HG02678 (cell line): ENCODE measurements at regions not wholly inside any gene's neighbourhood (a gene's known extent, or its start where the extent isn't known, plus 50 kb on each side); places are given as distances from the start of the nearest gene placed in this dataset.

Experiments used
- ATAC-seq: cut with Tn5 transposase; IDR thresholded peaks from one replicate; pipeline ENCODE4 v1.9.1; 2021; ENCODE audit warnings: mild to moderate bottlenecking, moderate library complexity; ENCODE audit not compliant: unreplicated experiment

DNA sequence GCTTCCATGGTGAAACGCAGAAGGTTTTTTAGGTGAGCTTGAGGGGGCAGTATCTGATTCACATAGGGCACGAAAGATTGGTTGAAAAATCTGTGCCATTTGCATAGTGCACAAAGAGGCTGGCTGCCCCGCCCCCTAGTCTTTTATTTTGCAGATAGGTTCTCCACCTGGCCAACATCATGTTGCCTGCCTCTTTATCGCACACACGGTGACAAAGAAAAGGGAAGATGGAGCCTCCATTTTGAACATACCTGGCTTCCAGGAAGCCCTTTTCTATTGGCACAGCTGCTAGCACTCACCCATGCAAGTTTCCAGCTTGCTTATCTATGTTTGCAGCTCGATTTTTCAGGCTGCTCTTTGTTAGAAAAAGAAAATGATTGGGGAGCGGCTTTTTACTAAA, 316.2 kb upstream of the KLHL1 start:
- no peak for ATAC-seq

DNA sequence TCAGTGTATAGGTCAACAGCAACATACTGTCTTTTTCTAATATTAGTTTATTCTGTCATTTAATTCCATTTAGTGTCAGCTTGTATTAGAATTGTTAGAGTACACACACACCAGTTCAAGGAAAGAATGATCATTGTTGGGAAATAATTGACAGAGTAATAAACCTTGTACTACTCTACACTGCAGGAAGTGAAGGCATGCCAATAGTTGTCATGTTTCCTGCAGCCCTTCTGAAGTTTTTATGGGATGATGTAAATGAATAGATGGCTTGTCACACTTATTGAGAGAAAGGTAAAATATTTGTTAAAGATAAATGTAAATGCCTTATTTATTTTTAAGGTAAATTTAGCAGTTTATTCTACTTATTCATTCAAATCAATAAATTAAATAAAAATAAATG, 306.9 kb upstream of the KLHL1 start:
- ATAC-seq, result no peak

- ATAC-seq, result no peak
These were observed 300.6 kb upstream of the KLHL1 start for GRCh38 chr13:70408865-70409264.

DNA sequence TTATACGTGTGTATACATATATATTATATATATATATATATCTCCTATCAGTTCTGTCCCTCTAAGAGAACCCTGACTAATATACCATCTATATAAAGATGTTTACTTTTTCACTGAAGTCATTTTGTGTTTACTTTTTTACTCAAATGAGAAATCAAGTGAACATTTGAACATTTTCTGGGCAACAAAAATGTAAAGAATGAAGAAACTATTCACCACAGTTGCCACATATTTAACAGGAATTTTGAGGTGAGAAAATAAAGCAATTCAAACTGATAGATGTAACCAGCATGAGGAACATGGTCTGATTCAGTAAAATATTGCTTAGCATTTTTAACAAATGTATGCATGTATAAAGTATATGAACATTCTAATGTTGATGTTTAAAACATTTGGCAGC, 299.2 kb upstream of the KLHL1 start:
- no peak for ATAC-seq

- no peak for ATAC-seq
These were observed 297.0 kb upstream of the KLHL1 start for GRCh38 chr13:70405266-70405665.

DNA sequence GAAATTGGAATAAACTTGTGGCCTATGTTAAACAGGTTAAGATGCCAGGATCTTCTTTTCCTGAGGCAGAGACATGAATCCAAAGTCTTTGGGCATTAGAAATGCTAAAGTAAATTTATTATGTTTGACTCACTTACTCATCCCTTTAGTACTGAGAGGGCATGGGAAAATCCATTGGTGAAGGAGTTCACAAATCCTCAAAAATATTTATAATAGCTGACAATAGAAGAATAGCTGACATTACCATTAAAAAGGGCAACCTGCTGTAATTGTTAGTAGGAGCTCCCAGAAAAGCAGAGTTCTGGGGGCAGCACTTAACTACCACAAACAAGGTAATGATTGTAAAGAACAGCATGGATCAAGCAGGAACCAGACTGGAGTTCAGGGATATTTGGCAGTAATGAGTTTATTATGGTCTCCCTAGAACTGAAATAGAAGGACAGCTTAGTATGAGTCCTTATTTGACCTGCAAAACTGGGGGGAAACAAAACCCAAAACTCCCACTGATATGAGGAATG, 285.8 kb upstream of the KLHL1 start:
- ATAC-seq, result no peak

GRCh38 chr13:70391678-70392077, 283.4 kb upstream of the KLHL1 start:
- ATAC-seq, result no peak

- no peak for ATAC-seq
These were observed 282.7 kb upstream of the KLHL1 start for GRCh38 chr13:70390968-70391367.

GRCh38 chr13:70390064-70390463, 281.8 kb upstream of the KLHL1 start:
- ATAC-seq, result no peak

- ATAC-seq, result no peak
These were observed 280.7 kb upstream of the KLHL1 start for GRCh38 chr13:70388935-70389334.

GRCh38 chr13:70386919-70387318, 278.7 kb upstream of the KLHL1 start:
- ATAC-seq, result no peak

GRCh38 chr13:70385852-70386251, 277.6 kb upstream of the KLHL1 start:
- no peak for ATAC-seq

- ATAC-seq, result no peak
These were observed 275.9 kb upstream of the KLHL1 start for GRCh38 chr13:70384156-70384555.

DNA sequence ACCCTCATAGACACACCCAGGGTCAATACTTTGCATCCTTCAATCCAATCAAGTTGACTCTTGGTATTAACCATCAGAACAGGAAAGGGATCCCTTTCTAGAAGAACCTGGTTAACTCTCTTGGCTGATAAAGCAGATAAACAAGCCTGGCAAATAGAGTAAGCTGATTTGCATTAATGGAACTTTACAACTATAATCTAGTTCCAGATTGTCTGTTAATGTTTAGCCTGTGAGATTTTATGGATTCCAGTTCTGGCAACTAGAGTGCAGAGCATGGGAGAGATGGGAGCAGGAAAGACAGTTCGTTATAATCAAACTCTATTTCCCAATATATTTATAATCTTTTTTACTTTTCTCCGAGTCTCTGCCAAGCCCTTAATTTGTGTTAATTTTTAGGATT, 272.6 kb upstream of the KLHL1 start:
- no peak for ATAC-seq

GRCh38 chr13:70375718-70376117, 267.5 kb upstream of the KLHL1 start:
- no peak for ATAC-seq

- ATAC-seq, result no peak
These were observed 262.7 kb upstream of the KLHL1 start for GRCh38 chr13:70370924-70371323.

- ATAC-seq, result no peak
These were observed 258.5 kb upstream of the KLHL1 start for GRCh38 chr13:70366720-70367119.

DNA sequence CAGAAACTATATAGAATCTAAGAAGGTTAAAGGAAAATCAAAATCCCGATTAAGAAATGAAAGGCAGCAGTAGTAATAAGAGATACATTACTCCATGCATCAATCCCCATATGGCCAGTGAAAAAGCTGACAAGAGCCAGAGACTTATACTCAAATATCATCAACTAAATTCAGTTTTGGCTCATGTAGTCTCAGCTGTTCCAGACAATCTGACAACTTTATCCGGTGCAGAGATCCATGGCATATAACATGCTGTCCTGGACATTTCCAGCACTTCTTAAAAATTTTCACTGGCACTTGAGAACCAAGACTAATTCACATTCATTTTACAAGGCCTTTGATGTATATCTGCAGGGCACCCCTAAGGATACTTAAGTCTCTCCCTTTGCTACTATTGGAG, 255.7 kb upstream of the KLHL1 start:
- no peak for ATAC-seq

GRCh38 chr13:70362820-70363570, 254.7 kb upstream of the KLHL1 start:
- ATAC-seq, result no peak

DNA sequence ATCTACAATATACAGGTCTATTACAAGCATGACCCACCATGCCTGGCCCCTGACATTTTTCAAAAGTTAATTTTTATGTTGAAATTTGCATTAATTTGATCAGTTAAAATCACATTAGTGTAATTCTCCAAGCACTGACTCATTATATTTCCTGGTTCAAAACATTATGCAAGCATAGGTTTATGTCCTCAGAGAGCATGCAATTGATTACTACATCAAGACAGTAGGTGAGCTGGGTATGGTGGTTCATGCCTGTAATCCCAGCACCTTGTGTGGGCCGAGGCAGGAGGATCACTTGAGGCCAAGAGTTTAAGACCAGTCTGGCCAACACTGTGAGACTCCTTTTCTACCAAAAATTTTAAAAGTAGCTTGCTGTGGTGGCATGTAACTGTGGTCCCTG, 248.8 kb upstream of the KLHL1 start:
- no peak for ATAC-seq

GRCh38 chr13:70353096-70353495, 244.8 kb upstream of the KLHL1 start:
- ATAC-seq, result no peak

- ATAC-seq, result no peak
These were observed 239.8 kb upstream of the KLHL1 start for GRCh38 chr13:70347947-70348620.
